ENCODE measurements at regions not wholly inside any gene's neighbourhood (a gene's known extent, or its start where the extent isn't known, plus 50 kb on each side); places are given as distances from the start of the nearest gene placed in this dataset.

DNA sequence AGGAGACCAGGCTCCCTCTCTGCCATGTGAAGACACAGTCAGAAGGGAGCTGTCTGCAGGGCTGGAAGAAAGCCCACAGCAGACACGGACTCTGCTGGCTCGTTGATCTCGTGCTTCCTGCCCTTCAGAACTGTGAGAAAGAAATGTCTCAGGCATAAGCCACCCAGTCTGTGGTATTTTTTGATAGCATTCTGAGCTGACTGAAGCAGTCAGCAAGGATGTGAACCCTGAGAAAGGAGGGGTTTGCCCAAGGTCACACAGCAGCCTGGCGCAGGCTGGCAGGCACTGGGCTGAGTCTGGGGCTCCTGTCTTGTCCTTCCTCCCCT, 255.1 kb upstream of the B3GAT1 start:
- Mint-ChIP-seq H3K9me3 (peaks cover 5 to 8% of the 10 kb centered on the region in 2 experiments), H3K4me1 (peaks cover 6 to 8% of the 10 kb centered on the region in 2 experiments), H3K27me3 (ENCODE audit: low read depth) (peaks cover 35% of the 10 kb centered on the region), H3K4me3 (no peak overlapping the region), H3K27ac (no peak overlapping the region), H3K36me3 (ENCODE audit: insufficient read depth in 1 of 3, low read depth in 3 of 3) (peaks cover 0 to 2% (median 0%) of the 10 kb centered on the region in 3 experiments; a peak in 3 of 7 replicates)
- Histone ChIP-seq H3K23me2 (ENCODE audit: insufficient read length, low read depth, low read length, poor library complexity, severe bottlenecking) (no peaks in the 10 kb centered on the region), H3K4me1 (ENCODE audit: insufficient read depth, low read length) (no peaks in the 10 kb centered on the region), H4K20me1 (ENCODE audit: control insufficient read depth, insufficient read depth, insufficient read length) (no peaks in the 10 kb centered on the region), H3T11ph (ENCODE audit: low read length) (no peak overlapping the region), H3K79me2 (ENCODE audit: insufficient read depth, low read length) (no peaks in the 10 kb centered on the region), H3K18ac (ENCODE audit: insufficient read length, low read depth, low read length) (no peak overlapping the region), H2AK5ac (ENCODE audit: insufficient read length, low read length) (no peak overlapping the region), H3K23ac (ENCODE audit: insufficient read length, low read depth, low read length) (no peak overlapping the region), H3K9me3 (ENCODE audit: control insufficient read depth, low read depth, low read length) (no peaks in the 10 kb centered on the region), H2BK12ac (ENCODE audit: insufficient read length, low read depth, low read length) (no peak overlapping the region), H2BK5ac (ENCODE audit: insufficient read length, low read length) (no peak overlapping the region), H2BK15ac (ENCODE audit: low read depth, low read length) (no peak overlapping the region), H3K79me1 (ENCODE audit: insufficient read depth, low read depth, low read length, poor library complexity, severe bottlenecking) (no peaks in the 10 kb centered on the region), H2BK20ac (ENCODE audit: low read depth, low read length, poor library complexity, severe bottlenecking) (no peak overlapping the region), H3K9ac (ENCODE audit: extremely low read depth, insufficient read length, low read length) (no peak overlapping the region), H4K5ac (ENCODE audit: insufficient read length, low read depth, low read length) (no peak overlapping the region), H3K27ac (ENCODE audit: insufficient read length, low read depth, low read length) (no peak overlapping the region), H3K4me2 (ENCODE audit: insufficient read depth, insufficient read length, low read length) (no peak overlapping the region), H4K8ac (replicated peaks; ENCODE audit: insufficient read length, low read depth, low read length) (no peak overlapping the region), H2AFZ (ENCODE audit: low read length) (no peak overlapping the region), H3K4ac (ENCODE audit: low read depth, low read length) (no peak overlapping the region), H2BK120ac (ENCODE audit: low read depth, low read length, poor library complexity, severe bottlenecking) (no peak overlapping the region), H3K27me3 (ENCODE audit: insufficient read depth, low read length) (no peaks in the 10 kb centered on the region), H3K56ac (ENCODE audit: insufficient read length, low read depth, low read length) (no peak overlapping the region), H3K14ac (ENCODE audit: insufficient read depth, low read length) (no peak overlapping the region), H4K91ac (ENCODE audit: insufficient read length, low read depth, low read length) (no peak overlapping the region)
- TF ChIP-seq, protein P1, sequence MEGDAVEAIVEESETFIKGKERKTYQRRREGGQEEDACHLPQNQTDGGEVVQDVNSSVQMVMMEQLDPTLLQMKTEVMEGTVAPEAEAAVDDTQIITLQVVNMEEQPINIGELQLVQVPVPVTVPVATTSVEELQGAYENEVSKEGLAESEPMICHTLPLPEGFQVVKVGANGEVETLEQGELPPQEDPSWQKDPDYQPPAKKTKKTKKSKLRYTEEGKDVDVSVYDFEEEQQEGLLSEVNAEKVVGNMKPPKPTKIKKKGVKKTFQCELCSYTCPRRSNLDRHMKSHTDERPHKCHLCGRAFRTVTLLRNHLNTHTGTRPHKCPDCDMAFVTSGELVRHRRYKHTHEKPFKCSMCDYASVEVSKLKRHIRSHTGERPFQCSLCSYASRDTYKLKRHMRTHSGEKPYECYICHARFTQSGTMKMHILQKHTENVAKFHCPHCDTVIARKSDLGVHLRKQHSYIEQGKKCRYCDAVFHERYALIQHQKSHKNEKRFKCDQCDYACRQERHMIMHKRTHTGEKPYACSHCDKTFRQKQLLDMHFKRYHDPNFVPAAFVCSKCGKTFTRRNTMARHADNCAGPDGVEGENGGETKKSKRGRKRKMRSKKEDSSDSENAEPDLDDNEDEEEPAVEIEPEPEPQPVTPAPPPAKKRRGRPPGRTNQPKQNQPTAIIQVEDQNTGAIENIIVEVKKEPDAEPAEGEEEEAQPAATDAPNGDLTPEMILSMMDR (conservative IDR thresholded peaks at IDR 0.05) = no peak
- DNase-seq = no peak
- WGBS (ENCODE audit: extremely low coverage, insufficient read length, low lambda C conversion rate) = no CpG with 5 or more reads among the region's 4 CpGs
